Epithelial cell of proximal tubule (primary cell): ENCODE measurements at regions not wholly inside any gene's neighbourhood (a gene's known extent, or its start where the extent isn't known, plus 50 kb on each side); places are given as distances from the start of the nearest gene placed in this dataset.
"Not testable (repeated sequence)": the region's sequence is repeated elsewhere in the genome, so short reads cannot be mapped to it uniquely, and the experiment has no call there.

Experiments used
- DNase-seq: peaks from one replicate; pipeline ENCODE4 v3.0.0-alpha.2; 2011; ENCODE audit warnings: low read depth
- H3K4me3 ChIP-seq: 2 replicates; pipeline ENCODE4 v1.5.1; 2011; ENCODE audit warnings: low read depth, mild to moderate bottlenecking, low read length
- TF ChIP-seq, protein P1 (sequence below): conservative IDR thresholded peaks from 2 replicates; pipeline ENCODE4 v1.5.1; 2012; ENCODE audit warnings: low read depth, mild to moderate bottlenecking, low read length

DNA sequence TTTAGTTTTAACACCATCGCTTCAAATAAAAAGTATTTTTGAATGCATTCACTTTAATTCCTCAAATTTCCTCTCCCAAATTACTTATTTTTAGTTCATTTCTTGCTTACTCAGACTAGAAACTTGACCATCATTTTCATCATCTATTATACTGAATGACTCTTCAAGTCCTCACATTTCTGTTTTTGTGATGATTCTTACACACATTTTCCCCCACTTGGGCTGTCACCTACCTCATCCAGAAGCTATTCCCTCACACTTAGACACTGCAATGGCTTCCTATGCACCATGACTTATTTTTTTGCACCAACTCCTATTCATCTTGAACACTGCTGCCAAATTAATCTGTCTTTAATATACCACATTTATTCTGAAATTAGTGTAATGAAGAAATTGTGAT is 239.6 kb upstream of the DUSP10 start:
- DNase-seq: no peak
- H3K4me3 ChIP-seq: no peak overlapping the region
- TF ChIP-seq, protein P1, sequence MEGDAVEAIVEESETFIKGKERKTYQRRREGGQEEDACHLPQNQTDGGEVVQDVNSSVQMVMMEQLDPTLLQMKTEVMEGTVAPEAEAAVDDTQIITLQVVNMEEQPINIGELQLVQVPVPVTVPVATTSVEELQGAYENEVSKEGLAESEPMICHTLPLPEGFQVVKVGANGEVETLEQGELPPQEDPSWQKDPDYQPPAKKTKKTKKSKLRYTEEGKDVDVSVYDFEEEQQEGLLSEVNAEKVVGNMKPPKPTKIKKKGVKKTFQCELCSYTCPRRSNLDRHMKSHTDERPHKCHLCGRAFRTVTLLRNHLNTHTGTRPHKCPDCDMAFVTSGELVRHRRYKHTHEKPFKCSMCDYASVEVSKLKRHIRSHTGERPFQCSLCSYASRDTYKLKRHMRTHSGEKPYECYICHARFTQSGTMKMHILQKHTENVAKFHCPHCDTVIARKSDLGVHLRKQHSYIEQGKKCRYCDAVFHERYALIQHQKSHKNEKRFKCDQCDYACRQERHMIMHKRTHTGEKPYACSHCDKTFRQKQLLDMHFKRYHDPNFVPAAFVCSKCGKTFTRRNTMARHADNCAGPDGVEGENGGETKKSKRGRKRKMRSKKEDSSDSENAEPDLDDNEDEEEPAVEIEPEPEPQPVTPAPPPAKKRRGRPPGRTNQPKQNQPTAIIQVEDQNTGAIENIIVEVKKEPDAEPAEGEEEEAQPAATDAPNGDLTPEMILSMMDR: no peak

DNA sequence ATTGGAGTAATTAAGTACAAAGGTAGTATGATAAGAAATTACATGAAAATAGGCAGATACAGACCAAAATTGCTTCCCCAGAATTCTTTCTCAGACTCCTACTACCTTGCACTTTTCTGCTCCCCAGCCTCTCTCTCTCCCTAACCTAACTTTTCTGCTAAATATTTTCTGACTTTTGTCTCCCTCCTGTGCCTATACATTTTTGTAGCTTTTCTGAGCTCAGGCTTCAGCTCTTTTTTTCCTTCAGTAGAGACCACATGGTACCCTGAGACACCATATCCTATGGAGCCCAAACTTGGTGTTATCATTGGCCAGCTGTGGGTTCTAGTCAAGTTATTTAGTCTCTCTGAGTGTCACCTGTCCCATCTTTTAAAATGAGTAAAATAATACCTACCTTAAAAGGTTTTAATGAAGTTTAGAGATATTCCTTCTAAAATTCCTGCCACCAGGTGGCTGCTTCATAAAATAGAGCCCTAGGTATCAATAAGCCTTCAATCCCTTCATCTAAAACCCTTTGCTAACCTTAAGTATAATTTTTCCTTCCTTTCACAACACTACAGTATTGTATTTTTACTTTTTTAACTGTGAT is 237.6 kb upstream of the DUSP10 start:
- TF ChIP-seq, protein P1: peak; percentile 65
- H3K4me3 ChIP-seq: no peak overlapping the region
- DNase-seq: no peak

DNA sequence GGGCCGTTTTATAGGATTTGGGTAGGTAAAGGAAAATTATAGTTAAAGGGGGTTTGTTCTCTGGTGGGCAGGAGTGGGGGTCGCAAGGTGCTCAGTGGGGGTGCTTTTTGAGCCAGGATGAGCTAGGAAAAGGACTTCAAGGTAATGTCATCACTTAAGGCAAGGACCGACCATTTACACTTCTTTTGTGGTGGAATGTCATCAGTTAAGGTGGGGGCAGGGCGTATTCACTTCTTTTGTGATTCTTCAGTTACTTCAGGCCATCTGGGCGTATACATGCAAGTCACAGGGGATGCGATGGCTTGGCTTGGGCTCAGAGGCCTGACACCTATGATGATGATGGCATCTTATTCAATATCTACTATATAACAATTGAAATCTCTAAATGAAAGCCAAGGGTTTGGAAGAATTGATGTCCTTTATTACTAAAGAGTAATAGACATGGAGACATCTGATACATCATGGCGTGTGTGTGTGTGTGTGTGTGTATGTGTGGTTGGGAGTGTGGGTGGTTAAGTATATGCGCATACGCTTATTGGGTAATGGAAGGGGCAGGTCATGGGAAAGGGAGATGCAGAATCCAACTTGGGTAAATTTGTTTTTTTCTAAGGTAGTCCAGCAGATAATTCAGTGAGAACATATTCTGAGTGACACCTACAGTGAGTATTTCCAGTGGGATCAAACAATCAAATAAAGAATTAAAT is 236.9 kb upstream of the DUSP10 start:
- H3K4me3 ChIP-seq, DNase-seq: not testable (repeated sequence)

DNA sequence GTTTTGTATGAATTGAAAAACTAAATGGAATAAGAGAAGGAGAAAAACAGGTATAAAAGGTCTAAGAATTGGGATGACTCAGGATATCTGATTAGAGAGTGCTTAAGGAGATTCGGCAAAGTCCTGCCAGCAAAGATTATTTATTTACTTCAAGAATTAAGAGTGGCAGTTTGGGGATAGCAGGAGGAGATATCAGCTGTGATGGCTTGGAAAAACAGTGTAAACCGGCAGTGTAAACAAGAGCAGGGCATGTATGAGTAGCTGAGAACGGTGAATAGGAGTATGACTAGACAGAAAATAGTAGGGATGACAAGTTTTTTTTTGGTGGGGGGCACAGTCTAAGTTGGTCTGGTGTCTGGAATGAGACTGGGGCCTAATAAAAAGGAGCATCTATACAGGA is 231.9 kb upstream of the DUSP10 start:
- not testable (repeated sequence) for DNase-seq, H3K4me3 ChIP-seq

DNA sequence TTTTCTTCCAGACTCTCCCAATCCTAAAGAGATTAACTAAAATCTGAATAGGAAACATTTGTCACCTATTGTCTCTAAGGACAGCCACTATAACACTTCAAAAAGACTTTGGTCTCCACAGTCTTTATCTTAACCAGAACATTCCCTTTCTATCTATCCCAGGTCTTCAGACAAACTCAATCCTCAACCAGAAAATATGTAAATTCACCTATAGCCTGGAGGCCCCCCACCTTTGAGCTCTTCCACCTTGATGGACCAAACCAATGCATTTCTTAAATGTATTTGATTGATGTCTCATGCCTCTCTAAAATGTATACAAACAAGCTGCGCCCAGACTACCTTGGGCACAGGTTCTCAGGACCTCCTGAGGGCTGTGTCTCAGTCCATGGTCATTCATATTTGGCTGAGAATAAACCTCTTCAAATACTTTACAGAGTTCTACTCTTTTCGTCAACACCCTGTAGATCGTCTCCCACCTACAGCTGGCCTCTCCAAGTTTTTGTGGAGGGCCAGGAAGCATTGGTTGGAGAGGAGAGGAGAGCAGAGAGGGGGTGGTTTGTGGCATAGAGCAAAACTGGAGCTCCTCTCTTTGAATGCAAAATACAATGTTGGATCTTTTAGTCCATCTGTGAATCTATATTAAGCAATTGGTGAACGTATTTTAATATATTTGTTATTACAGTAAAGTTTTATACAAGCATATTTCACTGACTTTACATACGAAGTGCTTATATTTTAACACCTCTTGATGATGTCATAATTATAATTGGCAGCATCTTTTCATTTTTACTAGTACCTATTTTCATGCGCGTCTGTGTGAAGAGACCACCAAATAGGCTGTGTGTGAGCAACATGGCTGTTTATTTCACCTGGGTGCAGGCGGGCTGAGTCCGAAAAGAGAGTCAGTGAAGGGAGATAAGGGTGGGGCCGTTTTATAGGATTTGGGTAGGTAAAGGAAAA is 230.7 kb upstream of the DUSP10 start:
- TF ChIP-seq, protein P1: no peak
- H3K4me3 ChIP-seq: no peak overlapping the region
- no peak for DNase-seq

DNA sequence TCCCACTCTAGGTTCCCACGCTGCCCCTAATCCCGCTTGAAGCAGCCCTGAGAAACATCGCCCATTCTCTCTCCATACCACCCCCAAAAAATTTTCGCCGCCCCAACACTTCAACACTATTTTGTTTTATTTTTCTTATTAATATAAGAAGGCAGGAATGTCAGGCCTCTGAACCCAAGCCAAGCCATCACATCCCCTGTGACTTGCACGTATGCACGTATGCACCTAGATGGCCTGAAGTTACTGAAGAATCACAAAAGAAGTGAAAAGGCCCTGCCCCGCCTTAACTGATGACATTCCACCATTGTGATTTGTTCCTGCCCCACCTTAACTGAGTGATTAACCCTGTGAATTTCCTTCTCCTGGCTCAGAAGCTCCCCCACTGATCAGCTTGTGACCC is 229.1 kb upstream of the DUSP10 start:
- not testable (repeated sequence) for DNase-seq, H3K4me3 ChIP-seq

DNA sequence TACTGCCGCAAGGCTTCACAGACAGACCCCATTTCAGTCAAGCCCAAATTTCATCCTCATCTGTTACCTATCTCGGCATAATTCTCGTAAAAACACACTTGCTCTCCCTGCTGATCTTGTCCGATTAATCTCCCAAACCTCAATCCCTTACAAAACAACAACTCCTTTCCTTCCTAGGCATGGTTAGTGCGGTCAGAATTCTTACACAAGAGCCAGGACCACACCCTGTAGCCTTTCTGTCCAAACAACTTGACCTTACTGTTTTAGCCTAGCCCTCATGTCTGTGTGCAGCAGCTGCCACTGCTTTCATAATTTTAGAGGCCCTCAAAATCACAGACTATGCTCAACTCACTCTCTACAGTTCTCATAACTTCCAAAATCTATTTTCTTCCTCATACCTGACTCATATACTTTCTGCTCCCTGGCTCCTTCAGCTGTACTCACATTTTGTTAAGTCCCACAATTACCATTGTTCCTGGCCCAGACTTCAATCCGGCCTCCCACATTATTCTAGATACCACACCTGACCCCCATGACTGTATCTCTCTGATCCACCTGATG is 227.5 kb upstream of the DUSP10 start:
- H3K4me3 ChIP-seq, DNase-seq: not testable (repeated sequence)

DNA sequence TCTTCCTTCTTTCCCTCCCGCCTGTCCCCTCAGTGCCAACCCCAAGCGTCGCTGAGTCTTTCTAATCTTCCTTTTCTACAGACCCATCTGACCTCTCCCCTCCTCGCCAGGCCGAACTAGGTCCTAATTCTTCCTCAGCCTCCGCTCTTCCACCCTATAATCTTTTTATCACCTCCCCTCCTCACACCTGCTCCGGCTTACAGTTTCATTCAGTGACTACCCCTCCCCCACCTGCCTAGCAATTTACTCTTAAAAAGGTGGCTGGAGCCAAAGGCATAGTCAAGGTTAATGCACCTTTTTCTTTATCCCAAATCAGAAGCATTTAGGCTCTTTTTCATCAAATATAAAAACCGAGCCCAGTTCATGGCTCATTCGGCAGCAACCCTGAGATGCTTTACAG is 225.6 kb upstream of the DUSP10 start:
- not testable (repeated sequence) for DNase-seq, H3K4me3 ChIP-seq

DNA sequence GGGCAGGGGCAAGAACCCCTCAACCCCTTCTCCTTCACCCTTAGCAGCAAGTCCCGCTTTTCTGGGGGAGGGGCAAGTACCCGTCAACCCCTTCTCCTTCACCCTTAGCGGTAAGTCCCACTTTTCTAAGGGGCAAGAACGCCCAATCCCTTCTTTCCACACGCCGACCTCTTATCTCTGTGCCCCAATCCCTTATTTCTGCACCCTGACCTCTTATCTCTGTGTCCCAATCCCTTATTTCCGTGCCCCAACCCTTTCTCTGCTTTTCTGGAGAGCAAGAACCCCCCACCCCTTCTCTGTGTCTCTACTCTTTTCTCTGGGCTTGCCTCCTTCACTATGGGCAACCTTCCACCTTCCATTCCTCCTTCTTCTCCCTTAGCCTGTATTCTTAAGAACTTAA is 225.0 kb upstream of the DUSP10 start:
- not testable (repeated sequence) for DNase-seq, H3K4me3 ChIP-seq

DNA sequence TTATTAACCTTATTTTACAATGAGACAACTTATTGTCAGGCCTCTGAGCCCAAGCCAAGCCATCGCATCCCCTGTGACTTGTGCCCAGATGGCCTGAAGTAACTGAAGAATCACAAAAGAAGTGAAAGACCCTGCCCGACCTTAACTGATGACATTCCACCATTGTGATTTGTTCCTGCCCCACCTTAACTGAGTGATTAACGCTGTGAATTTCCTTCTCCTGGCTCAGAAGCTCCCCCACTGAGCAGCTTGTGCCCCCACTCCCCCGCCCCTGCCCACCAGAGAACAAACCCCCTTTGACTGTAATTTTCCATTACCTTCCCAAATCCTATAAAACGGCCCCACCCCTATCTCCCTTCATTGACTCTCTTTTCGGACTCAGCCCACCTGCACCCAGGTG is 224.0 kb upstream of the DUSP10 start:
- DNase-seq, H3K4me3 ChIP-seq: not testable (repeated sequence)
